Activated CD4-positive, alpha-beta T cell treated with anti-CD3 and anti-CD28 coated beads, Interleukin-2, amount 50 U/mL, for 48 hours (primary cell): ENCODE measurements at regions not wholly inside any gene's neighbourhood (a gene's known extent, or its start where the extent isn't known, plus 50 kb on each side); places are given as distances from the start of the nearest gene placed in this dataset.
"Not testable (repeated sequence)": the region's sequence is repeated elsewhere in the genome, so short reads cannot be mapped to it uniquely, and the experiment has no call there.

Experiments
- DNase-seq, 2 experiments: peaks; one replicate each; pipeline ENCODE4 v3.0.0-alpha.2; 2020

- DNase-seq = not testable (repeated sequence)
Measured at GRCh38 chr2:89233931-89234330, 542.5 kb downstream of the RPIA start.

- not testable (repeated sequence) for DNase-seq
Measured at GRCh38 chr2:89234818-89235466, 543.5 kb downstream of the RPIA start.

- DNase-seq = not testable (repeated sequence)
Measured at GRCh38 chr2:89236832-89237450, 545.5 kb downstream of the RPIA start.

- not testable (repeated sequence) for DNase-seq
Measured at GRCh38 chr2:89237783-89238182, 546.3 kb downstream of the RPIA start.

- DNase-seq = peak in 1 of 2 experiments; percentile 6
Measured at GRCh38 chr2:89243114-89243700, 551.7 kb downstream of the RPIA start.

GRCh38 chr2:89244407-89244806 lies 552.9 kb downstream of the RPIA start:
- not testable (repeated sequence) for DNase-seq

GRCh38 chr2:89245478-89245877 lies 554.0 kb downstream of the RPIA start:
- not testable (repeated sequence) for DNase-seq

GRCh38 chr2:89246027-89246426 lies 554.6 kb downstream of the RPIA start:
- not testable (repeated sequence) for DNase-seq

GRCh38 chr2:89246620-89247019 lies 555.1 kb downstream of the RPIA start:
- DNase-seq = not testable (repeated sequence)

- DNase-seq = not testable (repeated sequence)
Measured at GRCh38 chr2:89255013-89255412, 563.5 kb downstream of the RPIA start.

GRCh38 chr2:89273443-89273842 lies 582.0 kb downstream of the RPIA start:
- not testable (repeated sequence) for DNase-seq

GRCh38 chr2:89280536-89280935 lies 589.1 kb downstream of the RPIA start:
- DNase-seq = not testable (repeated sequence)

GRCh38 chr2:89286448-89287080 lies 595.1 kb downstream of the RPIA start:
- not testable (repeated sequence) for DNase-seq

GRCh38 chr2:89287084-89287483 lies 595.6 kb downstream of the RPIA start:
- DNase-seq = not testable (repeated sequence)

- not testable (repeated sequence) for DNase-seq
Measured at GRCh38 chr2:89291717-89292298, 600.3 kb downstream of the RPIA start.

GRCh38 chr2:89293399-89293798 lies 601.9 kb downstream of the RPIA start:
- DNase-seq = not testable (repeated sequence)

- not testable (repeated sequence) for DNase-seq
Measured at GRCh38 chr2:89294335-89294734, 602.9 kb downstream of the RPIA start.

GRCh38 chr2:89296820-89297398 lies 605.4 kb downstream of the RPIA start:
- not testable (repeated sequence) for DNase-seq

GRCh38 chr2:89299196-89299595 lies 607.7 kb downstream of the RPIA start:
- not testable (repeated sequence) for DNase-seq

GRCh38 chr2:89305623-89306022 lies 614.1 kb downstream of the RPIA start:
- DNase-seq = not testable (repeated sequence)

- not testable (repeated sequence) for DNase-seq
Measured at GRCh38 chr2:89306869-89307637, 615.6 kb downstream of the RPIA start.

GRCh38 chr2:89318990-89319389 lies 627.5 kb downstream of the RPIA start:
- not testable (repeated sequence) for DNase-seq
